ENCODE measurements at regions not wholly inside any gene's neighbourhood (a gene's known extent, or its start where the extent isn't known, plus 50 kb on each side); places are given as distances from the start of the nearest gene placed in this dataset.

GRCh38 chr9:734831-735511, 106.5 kb upstream of the DMRT1 start:
- H3K9ac ChIP-seq (ENCODE audit: low read depth, low read length): no peak overlapping the region
- H3K27me3 ChIP-seq (ENCODE audit: control insufficient read depth, insufficient read depth, low read length): no peaks in the 10 kb centered on the region
- H3K4me3 ChIP-seq (ENCODE audit: low read depth, low read length): no peak overlapping the region
- peaks cover 8% of the 10 kb centered on the region for H3K36me3 ChIP-seq (ENCODE audit: control insufficient read depth, insufficient read depth, low read length)
- no peaks in the 10 kb centered on the region for H3K9me3 ChIP-seq (ENCODE audit: control insufficient read depth, insufficient read depth, low read length)
- no peaks in the 10 kb centered on the region for H3K4me1 ChIP-seq (ENCODE audit: control insufficient read depth, insufficient read depth, low read length)

DNA sequence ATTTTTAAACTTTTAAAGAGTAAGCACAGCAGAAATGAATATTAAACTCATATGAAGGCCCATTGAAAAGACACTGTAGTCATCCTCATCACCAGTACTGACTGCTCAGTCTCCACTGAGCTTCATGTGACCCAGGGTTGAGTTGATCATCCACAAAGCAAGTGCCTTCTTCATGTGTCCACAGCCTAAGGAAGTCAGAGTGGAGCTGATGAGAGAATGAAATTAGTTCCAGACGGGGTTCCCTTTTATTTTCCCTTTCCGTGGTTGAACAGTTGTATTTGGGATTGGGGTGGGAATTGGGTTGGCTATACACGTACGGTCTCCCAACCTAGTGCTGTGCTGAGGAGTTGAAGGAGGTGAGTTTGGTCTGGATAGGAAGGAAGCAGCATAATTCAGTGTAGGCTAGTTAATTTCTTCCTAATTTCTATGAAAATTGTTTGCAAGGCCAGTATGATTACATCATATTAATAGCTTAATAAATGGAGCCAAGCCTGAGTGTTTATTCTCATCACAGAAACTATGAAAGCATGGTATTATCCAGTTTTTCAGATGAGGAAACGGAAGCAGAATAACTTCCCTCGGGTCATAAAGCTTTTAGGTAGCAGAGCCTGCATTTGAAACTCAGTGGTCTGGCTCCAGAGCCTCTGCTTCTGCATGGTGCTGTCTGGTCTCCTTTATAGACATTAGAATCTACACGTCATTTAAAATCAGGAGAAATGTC, 103.9 kb upstream of the DMRT1 start:
- H3K9me3 ChIP-seq (ENCODE audit: control insufficient read depth, insufficient read depth, low read length): no peaks in the 10 kb centered on the region
- no peak overlapping the region for H3K4me3 ChIP-seq (ENCODE audit: low read depth, low read length)
- H3K27me3 ChIP-seq (ENCODE audit: control insufficient read depth, insufficient read depth, low read length): no peaks in the 10 kb centered on the region
- H3K36me3 ChIP-seq (ENCODE audit: control insufficient read depth, insufficient read depth, low read length): peaks cover 8% of the 10 kb centered on the region
- H3K9ac ChIP-seq (ENCODE audit: low read depth, low read length): no peak overlapping the region
- no peaks in the 10 kb centered on the region for H3K4me1 ChIP-seq (ENCODE audit: control insufficient read depth, insufficient read depth, low read length)

DNA sequence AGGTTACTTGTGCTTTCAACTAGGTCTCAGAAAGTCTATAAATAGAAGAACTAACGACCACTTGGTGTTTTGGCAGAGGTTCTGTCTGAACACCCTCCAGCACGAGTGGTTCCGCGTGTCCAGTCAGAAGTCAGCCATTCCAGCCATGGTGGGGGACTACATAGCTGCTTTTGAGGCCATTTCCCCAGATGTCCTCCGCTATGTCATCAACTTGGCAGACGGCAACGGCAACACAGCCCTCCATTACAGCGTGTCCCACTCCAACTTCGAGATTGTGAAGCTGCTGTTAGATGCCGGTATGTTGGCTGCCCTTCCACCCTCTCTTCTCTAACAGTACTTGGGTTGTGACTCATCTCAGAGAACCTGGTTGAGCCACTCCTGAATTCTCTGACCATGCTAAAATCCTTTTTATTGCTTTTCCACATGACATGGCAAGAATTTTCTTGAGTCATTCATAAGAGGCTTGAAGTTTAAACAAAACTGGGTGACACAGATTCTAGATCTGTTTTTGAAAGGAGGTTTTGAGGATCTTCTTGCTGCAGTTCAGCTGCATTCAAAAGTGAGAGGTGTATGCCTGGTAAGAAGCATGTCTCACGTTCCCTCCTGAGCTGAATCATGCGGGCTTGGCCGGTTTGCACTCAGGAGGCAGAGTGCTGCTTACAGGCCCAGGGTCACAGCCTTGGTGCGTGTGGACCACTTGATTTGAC, 103.1 kb upstream of the DMRT1 start:
- Histone ChIP-seq H3K9me3 (ENCODE audit: control insufficient read depth, insufficient read depth, low read length) (no peaks in the 10 kb centered on the region), H3K9ac (ENCODE audit: low read depth, low read length) (no peak overlapping the region), H3K4me1 (ENCODE audit: control insufficient read depth, insufficient read depth, low read length) (no peaks in the 10 kb centered on the region), H3K36me3 (ENCODE audit: control insufficient read depth, insufficient read depth, low read length) (peaks cover 8% of the 10 kb centered on the region), H3K27me3 (ENCODE audit: control insufficient read depth, insufficient read depth, low read length) (no peaks in the 10 kb centered on the region), H3K4me3 (ENCODE audit: low read depth, low read length) (no peak overlapping the region)

- Histone ChIP-seq H3K27me3 (ENCODE audit: control insufficient read depth, insufficient read depth, low read length) (no peaks in the 10 kb centered on the region), H3K36me3 (ENCODE audit: control insufficient read depth, insufficient read depth, low read length) (peaks cover 8% of the 10 kb centered on the region), H3K4me1 (ENCODE audit: control insufficient read depth, insufficient read depth, low read length) (no peaks in the 10 kb centered on the region), H3K9me3 (ENCODE audit: control insufficient read depth, insufficient read depth, low read length) (no peaks in the 10 kb centered on the region), H3K9ac (ENCODE audit: low read depth, low read length) (no peak overlapping the region), H3K4me3 (ENCODE audit: low read depth, low read length) (no peak overlapping the region)
Observed at GRCh38 chr9:739362-739761, 102.1 kb upstream of the DMRT1 start.

- H3K9ac ChIP-seq (ENCODE audit: low read depth, low read length): no peak overlapping the region
- no peaks in the 10 kb centered on the region for H3K4me1 ChIP-seq (ENCODE audit: control insufficient read depth, insufficient read depth, low read length)
- H3K27me3 ChIP-seq (ENCODE audit: control insufficient read depth, insufficient read depth, low read length): no peaks in the 10 kb centered on the region
- H3K9me3 ChIP-seq (ENCODE audit: control insufficient read depth, insufficient read depth, low read length): no peaks in the 10 kb centered on the region
- H3K36me3 ChIP-seq (ENCODE audit: control insufficient read depth, insufficient read depth, low read length): peaks cover 5% of the 10 kb centered on the region
- H3K4me3 ChIP-seq (ENCODE audit: low read depth, low read length): no peak overlapping the region
Observed at GRCh38 chr9:740221-740620, 101.3 kb upstream of the DMRT1 start.

- Histone ChIP-seq H3K4me1 (ENCODE audit: control insufficient read depth, insufficient read depth, low read length) (peaks cover 2% of the 10 kb centered on the region), H3K9ac (ENCODE audit: low read depth, low read length) (no peak overlapping the region)
Observed at GRCh38 chr9:742104-742503, 99.4 kb upstream of the DMRT1 start.

DNA sequence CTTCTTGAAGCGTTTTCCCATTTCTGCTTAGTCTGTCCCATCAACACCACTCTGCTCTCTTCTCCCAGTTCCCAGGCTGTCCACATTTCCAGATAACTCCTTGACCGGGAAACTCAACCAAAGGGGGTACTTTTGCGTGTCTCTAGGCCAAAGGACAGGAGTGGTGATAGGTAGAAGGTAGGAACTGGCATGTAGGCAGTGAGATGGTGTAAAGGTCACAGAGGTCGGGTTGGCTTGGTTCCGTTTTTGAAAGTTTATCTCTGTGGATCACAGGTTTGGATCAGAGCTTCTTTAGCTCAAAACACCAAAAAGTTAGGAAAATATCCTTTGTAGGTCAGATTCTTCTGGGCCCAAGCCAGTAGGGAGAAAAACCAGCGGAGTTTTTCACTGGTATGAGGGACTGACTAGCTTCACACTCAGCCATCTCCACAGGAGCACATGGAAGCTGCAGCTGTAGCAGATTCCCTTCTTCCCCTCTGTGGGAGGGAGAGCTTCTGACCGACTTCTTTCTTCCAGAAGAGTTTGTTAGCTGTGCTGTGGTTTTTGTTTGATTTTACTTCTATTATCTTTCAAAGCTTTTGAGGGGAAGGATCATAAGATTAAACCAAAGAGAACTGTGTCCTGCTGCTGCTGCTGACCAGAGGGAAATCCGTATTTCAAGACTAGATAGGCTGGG, 98.4 kb upstream of the DMRT1 start:
- H3K9ac ChIP-seq (ENCODE audit: low read depth, low read length): no peak overlapping the region
- no peaks in the 10 kb centered on the region for H3K27me3 ChIP-seq (ENCODE audit: control insufficient read depth, insufficient read depth, low read length)
- H3K4me1 ChIP-seq (ENCODE audit: control insufficient read depth, insufficient read depth, low read length): peaks cover 2% of the 10 kb centered on the region
- no peak overlapping the region for H3K4me3 ChIP-seq (ENCODE audit: low read depth, low read length)
- no peaks in the 10 kb centered on the region for H3K9me3 ChIP-seq (ENCODE audit: control insufficient read depth, insufficient read depth, low read length)
- peaks cover 5% of the 10 kb centered on the region for H3K36me3 ChIP-seq (ENCODE audit: control insufficient read depth, insufficient read depth, low read length)

More at GRCh38 chr9:742104-742503, 99.4 kb upstream of the DMRT1 start:
- Histone ChIP-seq H3K9me3 (ENCODE audit: control insufficient read depth, insufficient read depth, low read length) (no peaks in the 10 kb centered on the region), H3K4me3 (ENCODE audit: low read depth, low read length) (no peak overlapping the region), H3K27me3 (ENCODE audit: control insufficient read depth, insufficient read depth, low read length) (no peaks in the 10 kb centered on the region), H3K36me3 (ENCODE audit: control insufficient read depth, insufficient read depth, low read length) (peaks cover 5% of the 10 kb centered on the region)

GRCh38 chr9:744046-744712, 97.3 kb upstream of the DMRT1 start:
- Histone ChIP-seq H3K4me1 (ENCODE audit: control insufficient read depth, insufficient read depth, low read length) (peaks cover 2% of the 10 kb centered on the region), H3K9me3 (ENCODE audit: control insufficient read depth, insufficient read depth, low read length) (no peaks in the 10 kb centered on the region), H3K27me3 (ENCODE audit: control insufficient read depth, insufficient read depth, low read length) (no peaks in the 10 kb centered on the region), H3K9ac (ENCODE audit: low read depth, low read length) (no peak overlapping the region), H3K36me3 (ENCODE audit: control insufficient read depth, insufficient read depth, low read length) (no peaks in the 10 kb centered on the region), H3K4me3 (ENCODE audit: low read depth, low read length) (no peak overlapping the region)

GRCh38 chr9:744790-745484, 96.6 kb upstream of the DMRT1 start:
- peaks cover 2% of the 10 kb centered on the region for H3K4me1 ChIP-seq (ENCODE audit: control insufficient read depth, insufficient read depth, low read length)
- no peaks in the 10 kb centered on the region for H3K36me3 ChIP-seq (ENCODE audit: control insufficient read depth, insufficient read depth, low read length)
- H3K9ac ChIP-seq (ENCODE audit: low read depth, low read length): no peak overlapping the region
- H3K4me3 ChIP-seq (ENCODE audit: low read depth, low read length): no peak overlapping the region
- H3K9me3 ChIP-seq (ENCODE audit: control insufficient read depth, insufficient read depth, low read length): no peaks in the 10 kb centered on the region
- H3K27me3 ChIP-seq (ENCODE audit: control insufficient read depth, insufficient read depth, low read length): no peaks in the 10 kb centered on the region

GRCh38 chr9:745761-746380, 95.6 kb upstream of the DMRT1 start:
- H3K4me3 ChIP-seq (ENCODE audit: low read depth, low read length): no peak overlapping the region
- no peaks in the 10 kb centered on the region for H3K27me3 ChIP-seq (ENCODE audit: control insufficient read depth, insufficient read depth, low read length)
- H3K4me1 ChIP-seq (ENCODE audit: control insufficient read depth, insufficient read depth, low read length): peaks cover 2% of the 10 kb centered on the region
- no peaks in the 10 kb centered on the region for H3K36me3 ChIP-seq (ENCODE audit: control insufficient read depth, insufficient read depth, low read length)
- H3K9me3 ChIP-seq (ENCODE audit: control insufficient read depth, insufficient read depth, low read length): no peaks in the 10 kb centered on the region
- no peak overlapping the region for H3K9ac ChIP-seq (ENCODE audit: low read depth, low read length)
